GM12873 (cell line): ENCODE measurements at regions not wholly inside any gene's neighbourhood (a gene's known extent, or its start where the extent isn't known, plus 50 kb on each side); places are given as distances from the start of the nearest gene placed in this dataset.
A peak's percentile ranks its signal among the peaks of the same experiment; 100 is the strongest.

Experiments
- CTCF ChIP-seq: IDR thresholded peaks from 2 replicates; pipeline ENCODE4 v1.5.1; 2012; ENCODE audit warnings: low read depth, mild to moderate bottlenecking, moderate library complexity, low read length, control low read depth; ENCODE audit not compliant: insufficient read depth; ENCODE audit errors: missing control alignments

- TF ChIP-seq CTCF: no peak
Observed at GRCh38 chr1:234694661-234695060, 84.7 kb upstream of the IRF2BP2 start.

GRCh38 chr1:234692966-234693580, 83.1 kb upstream of the IRF2BP2 start:
- no peak for TF ChIP-seq CTCF

- peak; percentile 20 for TF ChIP-seq CTCF
Observed at GRCh38 chr1:234691567-234691966, 81.6 kb upstream of the IRF2BP2 start.

- TF ChIP-seq CTCF: no peak
Observed at GRCh38 chr1:234690872-234691271, 80.9 kb upstream of the IRF2BP2 start.

GRCh38 chr1:234689236-234689635, 79.3 kb upstream of the IRF2BP2 start:
- TF ChIP-seq CTCF: no peak

GRCh38 chr1:234687011-234687410, 77.0 kb upstream of the IRF2BP2 start:
- TF ChIP-seq CTCF: no peak

- no peak for TF ChIP-seq CTCF
Observed at GRCh38 chr1:234686035-234686434, 76.1 kb upstream of the IRF2BP2 start.
